SK-N-MC (cell line): ENCODE measurements at regions not wholly inside any gene's neighbourhood (a gene's known extent, or its start where the extent isn't known, plus 50 kb on each side); places are given as distances from the start of the nearest gene placed in this dataset.

Experiments
- EZH2 ChIP-seq: fragments of 200-600 bp; sonication (generic); IDR thresholded peaks from one replicate; pipeline ENCODE4 v1.6.1; 2017; ENCODE audit warnings: antibody characterized with exemption
- FOXP2 ChIP-seq: optimal IDR thresholded peaks from 2 replicates; pipeline ENCODE3; 2011; ENCODE audit warnings: mild to moderate bottlenecking, moderate library complexity; ENCODE audit not compliant: insufficient read depth; ENCODE audit errors: extremely low read length, control extremely low read depth
- POLR2AphosphoS5 ChIP-seq: IDR thresholded peaks from 2 replicates; pipeline ENCODE4 v1.6.1; 2012; ENCODE audit warnings: mild to moderate bottlenecking, low read depth, low read length, borderline replicate concordance

DNA sequence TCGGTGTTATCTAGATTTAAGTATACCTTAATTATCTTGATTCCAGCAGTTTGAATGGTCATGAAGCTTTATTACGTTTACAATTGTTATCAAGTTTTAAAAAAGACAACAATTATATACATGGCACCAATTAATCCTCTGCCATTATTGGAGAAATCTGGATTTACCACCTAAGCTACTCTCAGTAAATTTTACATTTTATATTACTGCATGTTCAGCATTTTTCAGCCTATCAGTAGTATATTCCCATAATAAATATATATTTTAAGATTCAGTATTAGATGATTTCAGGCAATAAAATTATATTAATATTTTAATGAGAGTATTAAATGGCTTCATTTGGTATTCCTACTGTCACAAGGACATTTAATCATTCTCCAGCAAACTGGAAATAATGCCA is 264.5 kb upstream of the PRDM9 start:
- TF ChIP-seq POLR2AphosphoS5 (no peak), FOXP2 (no peak), EZH2 (no peak)
